ENCODE measurements at regions not wholly inside any gene's neighbourhood (a gene's known extent, or its start where the extent isn't known, plus 50 kb on each side); places are given as distances from the start of the nearest gene placed in this dataset.

- H3K27ac ChIP-seq: no peak overlapping the region
- no peak for TF ChIP-seq CTCF (conservative IDR thresholded peaks at IDR 0.05)
These were observed 628.6 kb downstream of the BCOR start for GRCh38 chrX:39469126-39469525.

DNA sequence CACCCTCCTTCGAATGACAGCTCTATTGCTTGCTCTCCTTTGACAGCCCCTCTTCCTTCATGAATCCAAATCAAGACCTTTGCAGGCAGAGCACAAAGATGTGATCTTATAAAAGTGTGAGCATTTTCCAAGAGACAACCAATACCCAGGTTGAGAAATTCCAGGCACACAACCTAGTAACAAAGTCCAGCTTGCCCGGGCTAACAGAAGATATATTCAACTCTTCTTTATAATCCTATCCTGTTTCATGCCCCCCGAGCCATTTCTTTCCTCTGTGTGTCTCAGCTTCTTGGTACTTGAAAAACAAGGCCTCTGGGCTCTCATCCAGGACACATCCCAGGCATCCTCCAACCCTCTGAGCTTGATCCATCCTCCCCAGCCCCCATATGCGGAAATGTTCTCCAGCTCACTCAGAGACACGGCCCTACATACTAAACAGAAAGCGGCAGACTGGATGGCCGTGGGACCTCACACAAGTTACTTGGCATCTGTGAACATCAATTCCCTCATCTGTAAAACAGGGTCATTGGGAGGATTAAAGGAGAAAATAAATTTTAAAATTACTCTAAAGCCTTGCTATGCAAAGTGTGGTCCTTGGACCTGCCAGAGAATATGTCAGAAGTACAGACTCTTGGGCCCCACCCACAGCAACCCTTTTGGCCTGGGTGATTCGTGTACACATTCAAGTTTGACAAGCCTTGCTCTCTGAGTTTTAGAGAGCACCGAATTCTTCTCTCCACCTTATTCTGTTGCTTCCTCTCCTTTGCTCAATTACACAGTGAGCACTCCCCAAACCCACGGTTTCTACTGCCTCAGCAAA lies 627.0 kb downstream of the BCOR start:
- no peak overlapping the region for H3K27ac ChIP-seq
- no peak for TF ChIP-seq CTCF (conservative IDR thresholded peaks at IDR 0.05)

- TF ChIP-seq CTCF (conservative IDR thresholded peaks at IDR 0.05): no peak
These were observed 625.6 kb downstream of the BCOR start for GRCh38 chrX:39472161-39472560.

GRCh38 chrX:39473812-39474211 lies 623.9 kb downstream of the BCOR start:
- no peak overlapping the region for H3K27ac ChIP-seq
- no peak for TF ChIP-seq CTCF (conservative IDR thresholded peaks at IDR 0.05)

More at GRCh38 chrX:39472161-39472560, 625.6 kb downstream of the BCOR start:
- no peak overlapping the region for H3K27ac ChIP-seq

GRCh38 chrX:39475372-39475771 lies 622.4 kb downstream of the BCOR start:
- no peak for TF ChIP-seq CTCF (conservative IDR thresholded peaks at IDR 0.05)
- no peak overlapping the region for H3K27ac ChIP-seq

- no peak overlapping the region for H3K27ac ChIP-seq
- no peak for TF ChIP-seq CTCF (conservative IDR thresholded peaks at IDR 0.05)
These were observed 621.1 kb downstream of the BCOR start for GRCh38 chrX:39476604-39477021.

- H3K27ac ChIP-seq: no peak overlapping the region
- no peak for TF ChIP-seq CTCF (conservative IDR thresholded peaks at IDR 0.05)
These were observed 620.6 kb downstream of the BCOR start for GRCh38 chrX:39477031-39477761.

Measured in VCaP (cell line).